Activated T-cell treated with anti-CD3 and anti-CD28 coated beads for 48 hours (primary cell): ENCODE measurements at regions not wholly inside any gene's neighbourhood (a gene's known extent, or its start where the extent isn't known, plus 50 kb on each side); places are given as distances from the start of the nearest gene placed in this dataset.

Source experiments
- DNase-seq: peaks from one replicate; pipeline ENCODE4 v3.0.0-alpha.2; 2020; ENCODE audit warnings: low read depth

- DNase-seq, result no peak
Measured at GRCh38 chr3:36193448-36193847, 186.9 kb upstream of the STAC start.

- no peak for DNase-seq
Measured at GRCh38 chr3:36196058-36196457, 184.2 kb upstream of the STAC start.

GRCh38 chr3:36197151-36197550 lies 183.2 kb upstream of the STAC start:
- DNase-seq, result no peak

GRCh38 chr3:36201546-36201945 lies 178.8 kb upstream of the STAC start:
- DNase-seq, result no peak

GRCh38 chr3:36206956-36207580 lies 173.2 kb upstream of the STAC start:
- DNase-seq, result no peak

GRCh38 chr3:36210840-36211651 lies 169.3 kb upstream of the STAC start:
- no peak for DNase-seq

- DNase-seq, result no peak
Measured at GRCh38 chr3:36211652-36211999, 168.7 kb upstream of the STAC start.

GRCh38 chr3:36212251-36212650 lies 168.1 kb upstream of the STAC start:
- DNase-seq, result no peak

GRCh38 chr3:36214460-36214859 lies 165.8 kb upstream of the STAC start:
- no peak for DNase-seq

- DNase-seq, result no peak
Measured at GRCh38 chr3:36215241-36215640, 165.1 kb upstream of the STAC start.

- no peak for DNase-seq
Measured at GRCh38 chr3:36219398-36219797, 160.9 kb upstream of the STAC start.

GRCh38 chr3:36220173-36220572 lies 160.1 kb upstream of the STAC start:
- DNase-seq, result no peak

GRCh38 chr3:36221975-36222374 lies 158.3 kb upstream of the STAC start:
- no peak for DNase-seq

- DNase-seq, result no peak
Measured at GRCh38 chr3:36227980-36228379, 152.3 kb upstream of the STAC start.

- DNase-seq, result no peak
Measured at GRCh38 chr3:36229496-36229895, 150.8 kb upstream of the STAC start.

- DNase-seq, result no peak
Measured at GRCh38 chr3:36232797-36233489, 147.4 kb upstream of the STAC start.

GRCh38 chr3:36244728-36245127 lies 135.6 kb upstream of the STAC start:
- no peak for DNase-seq

- DNase-seq, result no peak
Measured at GRCh38 chr3:36248374-36248773, 131.9 kb upstream of the STAC start.

GRCh38 chr3:36250191-36250590 lies 130.1 kb upstream of the STAC start:
- DNase-seq, result no peak

- no peak for DNase-seq
Measured at GRCh38 chr3:36257158-36257852, 123.0 kb upstream of the STAC start.

GRCh38 chr3:36258421-36258820 lies 121.9 kb upstream of the STAC start:
- no peak for DNase-seq

- no peak for DNase-seq
Measured at GRCh38 chr3:36259580-36259979, 120.7 kb upstream of the STAC start.

- DNase-seq, result no peak
Measured at GRCh38 chr3:36269274-36269673, 111.0 kb upstream of the STAC start.
